Large intestine (tissue), 3 donors: ENCODE measurements at regions not wholly inside any gene's neighbourhood (a gene's known extent, or its start where the extent isn't known, plus 50 kb on each side); places are given as distances from the start of the nearest gene placed in this dataset.

Experiments
- DNase-seq, 2 donors: peaks; one replicate each; pipeline versions ENCODE4 v3.0.0 to v3.0.0-alpha.2; 2013
- H3K27ac ChIP-seq: one replicate; pipeline ENCODE4 v1.5.1; 2013; ENCODE audit warnings: low read length
- H3K27me3 ChIP-seq: 2 replicates; pipeline ENCODE4 v1.6.1; 2013; ENCODE audit warnings: low read length; ENCODE audit not compliant: control insufficient read depth, insufficient read depth
- H3K36me3 ChIP-seq: 2 replicates; pipeline ENCODE4 v1.6.1; 2013; ENCODE audit warnings: low read length; ENCODE audit not compliant: control insufficient read depth, insufficient read depth
- H3K4me1 ChIP-seq: one replicate; pipeline ENCODE4 v1.6.1; 2013; ENCODE audit warnings: low read length; ENCODE audit not compliant: control insufficient read depth, insufficient read depth
- H3K4me3 ChIP-seq: one replicate; pipeline ENCODE4 v1.5.1; 2013; ENCODE audit warnings: low read length
- H3K9me3 ChIP-seq: one replicate; pipeline ENCODE4 v1.6.1; 2013; ENCODE audit warnings: mild to moderate bottlenecking, low read depth, low read length, moderate library complexity; ENCODE audit not compliant: control insufficient read depth
- WGBS: methylation state at CpG from one replicate; pipeline ENCODE4 v1.1.5; 2013; ENCODE audit warnings: low lambda C conversion rate; ENCODE audit not compliant: insufficient coverage; 5-methylcytosine and 5-hydroxymethylcytosine counted together

- DNase-seq, result peak; percentile 35 to 68
- H3K27ac ChIP-seq, result peak overlapping the region; percentile 88
- H3K4me1 ChIP-seq, result peaks cover 80% of the 10 kb centered on the region
- no peaks in the 10 kb centered on the region for H3K36me3 ChIP-seq
- H3K27me3 ChIP-seq, result no peaks in the 10 kb centered on the region
- H3K9me3 ChIP-seq, result no peaks in the 10 kb centered on the region
- H3K4me3 ChIP-seq, result no peak overlapping the region
- WGBS, result 100% methylated on average over 1 of the region's 6 CpGs
These were observed 226.8 kb downstream of the LACC1 start for GRCh38 chr13:44106266-44107152.

- Histone ChIP-seq H3K36me3 (no peaks in the 10 kb centered on the region), H3K27ac (peak overlapping the region; percentile 88), H3K4me1 (peaks cover 82% of the 10 kb centered on the region), H3K27me3 (no peaks in the 10 kb centered on the region), H3K9me3 (no peaks in the 10 kb centered on the region), H3K4me3 (no peak overlapping the region)
- WGBS, result no CpG with 5 or more reads among the region's 10 CpGs
- peak; percentile 83 to 93 for DNase-seq
These were observed 227.8 kb downstream of the LACC1 start for GRCh38 chr13:44107357-44108121.

GRCh38 chr13:44108331-44108858, 228.7 kb downstream of the LACC1 start:
- no CpG with 5 or more reads among the region's 2 CpGs for WGBS

GRCh38 chr13:44110091-44110621, 230.5 kb downstream of the LACC1 start:
- DNase-seq, result peak; percentile 58 to 84
- Histone ChIP-seq H3K27ac (peak overlapping the region; percentile 88), H3K9me3 (no peaks in the 10 kb centered on the region), H3K27me3 (no peaks in the 10 kb centered on the region), H3K4me3 (no peak overlapping the region), H3K36me3 (no peaks in the 10 kb centered on the region), H3K4me1 (peaks cover 62% of the 10 kb centered on the region)
- WGBS, result no CpG with 5 or more reads among the region's 7 CpGs

More at GRCh38 chr13:44108331-44108858, 228.7 kb downstream of the LACC1 start:
- no peak overlapping the region for H3K4me3 ChIP-seq
- no peaks in the 10 kb centered on the region for H3K9me3 ChIP-seq
- H3K27me3 ChIP-seq, result no peaks in the 10 kb centered on the region
- H3K27ac ChIP-seq, result peak overlapping the region; percentile 88
- peak; percentile 96 to 98 for DNase-seq
- H3K4me1 ChIP-seq, result peaks cover 77% of the 10 kb centered on the region
- no peaks in the 10 kb centered on the region for H3K36me3 ChIP-seq

GRCh38 chr13:44111701-44112100, 232.0 kb downstream of the LACC1 start:
- Histone ChIP-seq H3K4me1 (peaks cover 46% of the 10 kb centered on the region), H3K36me3 (no peaks in the 10 kb centered on the region), H3K9me3 (no peaks in the 10 kb centered on the region), H3K27ac (no peak overlapping the region), H3K27me3 (no peaks in the 10 kb centered on the region), H3K4me3 (no peak overlapping the region)
- DNase-seq, result peak in 1 of 2 donors; percentile 29
- WGBS, result no CpG with 5 or more reads among the region's 3 CpGs

GRCh38 chr13:44112700-44113329, 233.1 kb downstream of the LACC1 start:
- peaks cover 39% of the 10 kb centered on the region for H3K4me1 ChIP-seq
- WGBS, result no CpG with 5 or more reads among the region's 6 CpGs
- H3K36me3 ChIP-seq, result no peaks in the 10 kb centered on the region
- H3K27me3 ChIP-seq, result no peaks in the 10 kb centered on the region
- no peak for DNase-seq
- H3K4me3 ChIP-seq, result no peak overlapping the region
- no peaks in the 10 kb centered on the region for H3K9me3 ChIP-seq
- no peak overlapping the region for H3K27ac ChIP-seq

- DNase-seq, result no peak
- no peaks in the 10 kb centered on the region for H3K9me3 ChIP-seq
- WGBS, result no CpG with 5 or more reads among the region's 7 CpGs
- no peaks in the 10 kb centered on the region for H3K27me3 ChIP-seq
- H3K4me1 ChIP-seq, result peaks cover 9% of the 10 kb centered on the region
- H3K4me3 ChIP-seq, result no peak overlapping the region
- no peak overlapping the region for H3K27ac ChIP-seq
- no peaks in the 10 kb centered on the region for H3K36me3 ChIP-seq
These were observed 237.0 kb downstream of the LACC1 start for GRCh38 chr13:44116562-44117332.

- DNase-seq, result peak in 1 of 2 donors; percentile 52
- Histone ChIP-seq H3K36me3 (no peaks in the 10 kb centered on the region), H3K4me1 (peaks cover 6% of the 10 kb centered on the region), H3K9me3 (no peaks in the 10 kb centered on the region), H3K27ac (peak overlapping the region; percentile 8), H3K4me3 (no peak overlapping the region), H3K27me3 (no peaks in the 10 kb centered on the region)
- no CpG with 5 or more reads among the region's 3 CpGs for WGBS
These were observed 237.6 kb downstream of the LACC1 start for GRCh38 chr13:44117351-44117750.

GRCh38 chr13:44117816-44118215, 238.1 kb downstream of the LACC1 start:
- Histone ChIP-seq H3K36me3 (no peaks in the 10 kb centered on the region), H3K9me3 (no peaks in the 10 kb centered on the region), H3K4me1 (peaks cover 6% of the 10 kb centered on the region), H3K4me3 (no peak overlapping the region), H3K27me3 (no peaks in the 10 kb centered on the region), H3K27ac (peak overlapping the region; percentile 8)
- WGBS, result 72% methylated on average over 2 of the region's 2 CpGs
- no peak for DNase-seq
